IPS-15b (cell line): ENCODE measurements at regions not wholly inside any gene's neighbourhood (a gene's known extent, or its start where the extent isn't known, plus 50 kb on each side); places are given as distances from the start of the nearest gene placed in this dataset.

Experiments
- H3K27me3 ChIP-seq: one replicate; pipeline ENCODE4 v1.6.1; 2013; ENCODE audit warnings: low read length; ENCODE audit not compliant: control insufficient read depth, insufficient read depth
- H3K36me3 ChIP-seq: one replicate; pipeline ENCODE4 v1.6.1; 2013; ENCODE audit warnings: low read length; ENCODE audit not compliant: control insufficient read depth, insufficient read depth
- H3K4me1 ChIP-seq: one replicate; pipeline ENCODE4 v1.6.1; 2013; ENCODE audit warnings: mild to moderate bottlenecking, low read length; ENCODE audit not compliant: control insufficient read depth, insufficient read depth
- H3K4me3 ChIP-seq: one replicate; pipeline ENCODE4 v1.5.1; 2013; ENCODE audit warnings: low read depth, low read length
- H3K9ac ChIP-seq: one replicate; pipeline ENCODE4 v1.6.1; 2013; ENCODE audit warnings: low read depth, mild to moderate bottlenecking, low read length
- H3K9me3 ChIP-seq: one replicate; pipeline ENCODE4 v1.6.1; 2013; ENCODE audit warnings: mild to moderate bottlenecking, low read length; ENCODE audit not compliant: control insufficient read depth, insufficient read depth

DNA sequence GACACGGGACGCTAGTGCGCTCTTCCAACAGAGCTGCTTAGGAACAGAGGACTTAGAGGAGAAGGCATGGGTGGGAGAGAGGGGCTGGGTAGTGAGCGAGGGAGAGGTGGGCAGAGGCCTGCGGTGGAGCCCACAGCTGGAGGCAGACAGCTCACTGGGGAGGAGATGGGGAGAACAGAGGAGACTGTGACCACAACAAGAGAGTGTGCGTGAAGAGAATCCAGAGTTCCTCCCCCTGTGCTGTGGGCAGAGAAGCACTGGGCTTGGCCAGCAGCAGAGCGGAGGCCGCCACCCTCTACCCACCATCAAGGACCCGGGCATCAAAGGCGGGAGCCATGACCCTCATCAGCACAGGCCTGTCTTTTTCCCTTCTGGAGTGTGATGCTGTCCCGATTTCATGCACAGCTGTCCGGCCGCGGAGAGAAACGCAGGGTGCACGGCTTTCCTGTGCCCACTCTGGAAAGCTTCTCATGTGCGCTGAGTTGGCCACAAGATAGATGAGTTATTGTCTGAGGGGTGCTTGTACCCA is 228.3 kb upstream of the IRX4 start:
- H3K9me3 ChIP-seq: no peaks in the 10 kb centered on the region
- H3K27me3 ChIP-seq: no peaks in the 10 kb centered on the region

DNA sequence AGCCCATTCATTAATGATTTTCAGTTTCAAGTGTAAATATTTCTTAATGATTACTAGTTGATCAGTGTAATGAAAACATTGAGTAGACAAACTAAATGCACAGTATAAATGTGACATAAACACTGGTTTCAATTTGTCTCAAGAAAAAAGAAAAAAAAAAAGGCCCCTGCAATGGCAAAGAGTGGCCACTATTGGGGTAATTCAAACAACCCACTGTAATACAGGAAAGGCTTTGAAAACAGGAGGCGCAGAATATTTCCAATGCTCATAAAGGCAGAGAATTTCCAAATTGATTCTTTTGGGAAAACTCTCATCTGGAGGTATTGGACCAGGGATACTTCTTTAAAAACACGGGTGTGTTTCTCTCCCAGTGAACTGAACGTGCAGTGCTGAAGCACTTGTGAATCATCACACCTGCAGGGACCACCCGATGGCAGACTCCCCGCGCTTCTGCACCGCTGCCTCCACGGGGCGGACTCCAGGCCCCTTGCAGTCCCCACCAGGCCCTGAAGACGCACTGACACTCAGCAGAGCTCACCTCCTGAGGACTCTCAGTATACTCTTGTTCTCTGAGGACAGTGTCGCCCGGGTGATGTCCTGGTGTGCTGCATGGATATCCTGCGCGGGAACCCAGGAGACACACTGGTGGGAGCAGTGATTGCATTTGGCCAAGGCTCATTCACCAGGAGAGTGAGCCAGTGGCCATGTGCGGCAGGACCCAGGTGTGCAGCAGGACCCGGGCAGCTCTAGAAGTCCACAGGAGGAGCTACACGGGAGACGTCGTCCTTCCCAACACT is 227.6 kb upstream of the IRX4 start:
- H3K4me1 ChIP-seq: no peaks in the 10 kb centered on the region
- H3K9ac ChIP-seq: no peak overlapping the region
- no peaks in the 10 kb centered on the region for H3K9me3 ChIP-seq
- H3K36me3 ChIP-seq: no peaks in the 10 kb centered on the region
- H3K4me3 ChIP-seq: no peak overlapping the region
- no peaks in the 10 kb centered on the region for H3K27me3 ChIP-seq

More for the DNA sequence above, 228.3 kb upstream of the IRX4 start:
- Histone ChIP-seq H3K36me3 (no peaks in the 10 kb centered on the region), H3K4me1 (no peaks in the 10 kb centered on the region), H3K4me3 (no peak overlapping the region), H3K9ac (no peak overlapping the region)

DNA sequence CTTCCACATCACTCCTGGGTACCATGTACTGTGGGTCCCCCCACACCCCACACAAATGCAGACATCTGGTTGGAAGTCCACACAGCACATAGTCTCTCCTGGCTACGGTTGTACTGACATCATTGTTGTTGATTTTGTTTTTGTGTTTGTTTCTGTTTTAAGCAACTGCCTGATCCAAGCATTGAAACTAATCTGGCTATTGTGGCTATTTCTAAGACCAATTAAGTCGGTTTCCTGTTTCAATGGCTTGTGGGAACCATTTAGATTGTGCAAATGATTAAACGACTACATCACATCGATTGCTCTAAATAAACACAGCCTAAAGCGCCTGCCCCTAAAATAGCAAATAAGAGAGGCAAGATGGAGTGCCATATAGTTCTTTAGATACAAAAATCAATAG is 226.8 kb upstream of the IRX4 start:
- Histone ChIP-seq H3K4me3 (no peak overlapping the region), H3K4me1 (no peaks in the 10 kb centered on the region), H3K36me3 (no peaks in the 10 kb centered on the region), H3K9ac (no peak overlapping the region), H3K9me3 (no peaks in the 10 kb centered on the region), H3K27me3 (no peaks in the 10 kb centered on the region)

DNA sequence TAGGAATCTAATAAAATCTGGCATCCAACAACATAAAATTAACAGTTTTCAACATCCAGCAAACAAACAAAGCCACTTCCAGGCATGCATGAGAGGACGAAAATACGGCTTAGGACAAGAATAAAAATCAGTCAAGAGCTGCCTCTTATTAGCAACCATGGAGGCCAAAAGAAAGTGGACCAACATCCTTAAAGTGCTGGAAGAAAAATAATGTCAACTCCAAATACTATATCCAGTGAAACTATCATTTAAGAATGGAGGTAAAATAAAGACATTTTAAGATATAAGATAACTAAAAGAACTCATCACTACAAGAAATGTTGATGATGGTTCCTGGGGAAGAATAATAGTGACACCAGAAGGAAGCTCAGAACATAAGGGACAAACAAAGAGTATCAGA is 224.0 kb upstream of the IRX4 start:
- Histone ChIP-seq H3K4me3 (no peak overlapping the region), H3K9ac (no peak overlapping the region), H3K27me3 (no peaks in the 10 kb centered on the region), H3K36me3 (no peaks in the 10 kb centered on the region), H3K4me1 (no peaks in the 10 kb centered on the region), H3K9me3 (no peaks in the 10 kb centered on the region)

DNA sequence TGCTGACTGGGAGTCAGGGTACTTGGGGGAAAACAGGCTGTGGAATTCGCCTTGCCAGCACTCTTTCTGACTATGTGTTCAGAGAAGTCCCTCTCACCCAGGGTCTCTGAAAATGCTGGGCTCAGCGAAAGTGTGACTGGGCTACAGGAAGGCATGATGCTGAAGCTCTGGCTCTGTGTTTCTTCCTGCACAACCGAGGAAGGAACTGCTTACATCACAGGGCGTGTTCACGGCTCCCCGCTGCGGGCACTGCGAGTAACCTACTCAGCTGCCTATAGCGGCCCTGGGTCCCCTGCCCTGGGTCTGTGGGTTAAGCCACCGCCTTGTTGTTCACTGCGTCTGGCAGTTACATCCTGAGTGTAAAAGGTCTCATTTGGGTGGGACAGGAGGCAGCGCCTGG is 222.4 kb upstream of the IRX4 start:
- no peak overlapping the region for H3K9ac ChIP-seq
- H3K4me3 ChIP-seq: no peak overlapping the region
- no peaks in the 10 kb centered on the region for H3K27me3 ChIP-seq
- H3K4me1 ChIP-seq: no peaks in the 10 kb centered on the region
- H3K9me3 ChIP-seq: no peaks in the 10 kb centered on the region
- no peaks in the 10 kb centered on the region for H3K36me3 ChIP-seq

DNA sequence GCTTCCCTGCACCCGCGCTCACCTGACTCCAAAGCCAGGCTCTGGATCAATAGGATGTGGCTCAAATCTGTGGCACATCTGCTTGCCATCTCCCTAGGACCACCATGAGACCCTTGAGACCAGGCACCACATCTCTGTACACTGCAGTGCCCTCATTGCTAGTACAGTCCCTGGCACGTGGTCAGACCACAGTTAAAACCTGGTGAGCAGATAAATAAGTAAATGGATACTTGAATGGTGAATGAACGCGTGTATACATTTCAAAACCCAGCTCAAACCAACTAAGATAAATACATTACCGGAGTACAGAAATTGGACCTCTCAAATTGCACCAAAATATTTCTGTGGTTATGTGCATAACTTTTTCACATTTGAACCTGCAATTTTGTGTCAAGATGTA is 221.2 kb upstream of the IRX4 start:
- Histone ChIP-seq H3K27me3 (no peaks in the 10 kb centered on the region), H3K9ac (no peak overlapping the region), H3K36me3 (no peaks in the 10 kb centered on the region), H3K4me1 (no peaks in the 10 kb centered on the region), H3K9me3 (no peaks in the 10 kb centered on the region), H3K4me3 (no peak overlapping the region)

DNA sequence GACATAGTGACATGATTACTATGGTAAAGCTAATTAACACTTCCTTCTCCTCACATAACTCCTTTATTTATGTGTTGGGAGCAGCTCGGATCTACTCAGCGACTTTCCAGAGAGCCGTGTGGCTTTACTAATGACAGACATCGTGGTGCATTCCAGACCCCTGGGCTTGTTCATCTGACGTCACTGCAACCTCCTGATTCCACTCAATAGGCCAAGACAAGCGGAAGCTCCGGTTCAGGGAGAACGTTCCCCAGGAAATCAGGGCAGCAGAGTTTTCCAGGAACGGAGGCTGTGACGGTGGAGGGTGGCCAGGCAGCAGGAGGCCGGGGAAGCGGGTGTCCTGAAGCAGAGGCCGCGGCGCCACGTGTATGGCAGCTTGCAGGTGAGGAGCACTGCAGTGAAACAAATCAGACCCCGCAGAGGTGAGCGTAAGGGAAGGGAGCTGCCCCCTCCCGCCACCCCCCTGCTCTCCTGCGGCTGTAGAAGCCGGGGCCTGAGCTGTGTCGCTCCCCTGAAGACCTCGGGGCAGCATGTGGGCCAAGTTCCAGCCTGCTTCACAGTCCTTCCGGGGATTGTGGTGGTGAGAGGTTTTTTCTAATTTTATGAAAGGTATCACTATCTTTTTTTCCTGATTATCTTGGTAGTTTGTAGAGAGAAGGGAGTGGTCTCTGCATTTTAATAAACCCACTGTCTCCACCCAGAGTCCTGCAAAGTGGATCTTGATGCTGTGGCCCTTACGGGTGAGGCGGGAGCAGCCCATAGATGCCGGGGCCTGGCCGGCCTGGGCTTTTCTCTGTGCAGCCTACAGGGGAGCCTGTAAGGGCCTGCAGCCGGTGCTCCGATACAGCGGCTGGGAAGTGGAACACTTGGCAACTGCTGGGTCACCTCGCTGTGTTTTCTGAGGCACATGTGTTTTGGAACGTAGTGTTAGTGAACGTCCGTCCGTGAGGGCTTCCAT is 220.4 kb upstream of the IRX4 start:
- Histone ChIP-seq H3K9me3 (no peaks in the 10 kb centered on the region), H3K4me3 (no peak overlapping the region), H3K27me3 (no peaks in the 10 kb centered on the region), H3K36me3 (no peaks in the 10 kb centered on the region), H3K4me1 (no peaks in the 10 kb centered on the region), H3K9ac (no peak overlapping the region)

DNA sequence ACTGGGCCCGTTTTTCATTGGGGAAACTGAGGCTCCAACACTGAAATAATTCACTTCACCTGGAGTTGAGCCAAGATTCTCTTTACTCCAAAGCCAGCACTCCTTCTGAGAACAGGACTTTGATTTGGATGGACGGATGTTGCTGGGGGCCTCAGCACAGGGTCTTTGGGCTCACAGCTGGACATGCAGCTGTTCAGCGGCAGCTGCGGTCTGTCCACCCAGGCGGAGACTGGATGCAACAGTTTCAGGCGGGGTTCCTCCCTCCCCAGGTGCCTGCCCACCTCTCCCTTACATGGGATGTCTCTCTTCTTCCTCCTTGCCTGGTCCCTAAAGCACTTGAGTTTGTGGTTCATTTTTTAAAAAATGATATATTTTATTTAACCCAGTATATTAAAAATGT is 219.0 kb upstream of the IRX4 start:
- no peaks in the 10 kb centered on the region for H3K36me3 ChIP-seq
- no peaks in the 10 kb centered on the region for H3K4me1 ChIP-seq
- no peak overlapping the region for H3K4me3 ChIP-seq
- H3K27me3 ChIP-seq: no peaks in the 10 kb centered on the region
- H3K9me3 ChIP-seq: no peaks in the 10 kb centered on the region
- no peak overlapping the region for H3K9ac ChIP-seq

DNA sequence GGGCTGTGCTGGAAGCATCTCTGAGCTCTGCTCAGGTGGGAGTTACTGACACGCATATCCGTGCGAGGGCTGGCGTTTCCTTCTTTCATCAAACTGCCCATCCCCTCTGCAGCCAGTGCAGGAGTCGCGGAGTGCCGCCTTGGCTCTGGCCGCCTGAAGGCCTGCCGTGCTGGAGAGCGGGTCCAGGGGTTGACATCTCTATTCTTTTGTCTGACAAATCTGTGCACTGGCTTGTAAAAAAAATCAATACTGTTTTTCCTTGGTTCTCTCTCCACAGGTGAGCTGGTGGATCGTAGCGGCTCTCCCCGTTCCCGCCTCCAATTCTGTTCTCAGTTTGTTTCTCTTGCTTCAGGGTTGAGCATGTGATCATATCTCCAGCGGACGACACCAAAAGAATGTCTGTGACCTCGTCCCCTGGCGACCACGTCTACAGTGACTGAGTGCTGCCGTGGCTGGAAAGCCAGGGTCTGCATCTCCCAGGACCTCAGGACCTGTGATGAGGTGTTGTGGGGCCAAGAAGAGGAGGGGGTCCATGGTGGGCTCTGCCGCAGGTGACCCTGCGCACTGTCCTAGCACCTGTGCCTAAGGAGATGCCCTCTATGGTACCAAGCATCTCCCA is 214.3 kb upstream of the IRX4 start:
- H3K27me3 ChIP-seq: no peaks in the 10 kb centered on the region
- H3K36me3 ChIP-seq: no peaks in the 10 kb centered on the region
- H3K9ac ChIP-seq: no peak overlapping the region
- H3K4me1 ChIP-seq: no peaks in the 10 kb centered on the region
- H3K9me3 ChIP-seq: no peaks in the 10 kb centered on the region
- H3K4me3 ChIP-seq: no peak overlapping the region

DNA sequence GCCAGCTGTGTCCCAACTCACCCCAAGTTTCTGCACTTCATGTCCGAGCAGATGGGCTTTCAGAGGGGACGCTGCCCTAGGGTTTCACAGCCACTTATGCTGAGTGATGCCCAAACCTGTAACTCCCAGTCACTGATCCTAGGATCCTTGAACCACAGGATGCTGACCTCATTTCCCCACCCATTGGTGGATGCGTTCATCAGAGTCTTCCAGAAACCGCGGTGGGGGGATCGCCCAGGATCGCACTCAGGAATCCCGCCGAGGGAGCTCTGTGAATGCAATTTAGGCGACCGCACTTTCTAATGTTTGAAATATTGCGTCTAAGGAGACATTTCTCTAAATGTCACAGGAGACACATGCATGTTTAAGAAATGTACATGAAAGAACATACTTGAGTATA is 212.3 kb upstream of the IRX4 start:
- Histone ChIP-seq H3K27me3 (no peaks in the 10 kb centered on the region), H3K36me3 (no peaks in the 10 kb centered on the region), H3K9me3 (no peaks in the 10 kb centered on the region), H3K4me1 (no peaks in the 10 kb centered on the region), H3K4me3 (no peak overlapping the region), H3K9ac (no peak overlapping the region)

DNA sequence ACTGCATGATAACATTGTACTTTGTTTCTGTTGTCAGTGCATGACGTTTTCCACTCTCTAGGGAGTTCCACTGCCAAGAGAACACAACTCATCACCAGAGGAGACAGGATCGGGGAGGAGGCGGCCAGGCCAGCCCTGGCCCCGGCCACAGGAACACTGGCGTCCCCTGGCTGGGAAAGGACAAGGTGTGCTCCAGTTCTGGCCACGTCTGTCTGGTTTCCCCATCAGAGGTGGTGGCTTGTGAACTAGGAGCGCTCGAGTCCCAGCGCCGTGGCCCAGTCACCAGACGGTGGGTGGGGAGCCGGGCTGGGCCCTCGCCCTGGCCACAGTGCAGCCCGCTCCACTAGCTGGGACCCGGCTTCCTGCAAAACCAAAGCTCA is 211.9 kb upstream of the IRX4 start:
- Histone ChIP-seq H3K9ac (no peak overlapping the region), H3K4me1 (no peaks in the 10 kb centered on the region), H3K9me3 (no peaks in the 10 kb centered on the region), H3K36me3 (no peaks in the 10 kb centered on the region), H3K27me3 (no peaks in the 10 kb centered on the region), H3K4me3 (no peak overlapping the region)
